GM12801 (cell line): ENCODE measurements at regions not wholly inside any gene's neighbourhood (a gene's known extent, or its start where the extent isn't known, plus 50 kb on each side); places are given as distances from the start of the nearest gene placed in this dataset.

ENCODE experiments used
- CTCF ChIP-seq: IDR thresholded peaks from one replicate; pipeline ENCODE4 v1.5.1; 2011; ENCODE audit warnings: control low read depth; ENCODE audit not compliant: insufficient read length; ENCODE audit errors: extremely low read depth

- TF ChIP-seq CTCF = no peak
Observed at GRCh38 chr13:31538067-31539042, 201.0 kb upstream of the RXFP2 start.

- TF ChIP-seq CTCF = no peak
Observed at GRCh38 chr13:31540281-31540680, 199.0 kb upstream of the RXFP2 start.

- TF ChIP-seq CTCF = no peak
Observed at GRCh38 chr13:31543190-31543589, 196.1 kb upstream of the RXFP2 start.

- no peak for TF ChIP-seq CTCF
Observed at GRCh38 chr13:31545616-31546015, 193.7 kb upstream of the RXFP2 start.

GRCh38 chr13:31556376-31556775 is 182.9 kb upstream of the RXFP2 start:
- TF ChIP-seq CTCF = no peak

- no peak for TF ChIP-seq CTCF
Observed at GRCh38 chr13:31587698-31588266, 151.5 kb upstream of the RXFP2 start.

- TF ChIP-seq CTCF = no peak
Observed at GRCh38 chr13:31588316-31588715, 151.0 kb upstream of the RXFP2 start.
